PFSK-1 (cell line): ENCODE measurements at regions not wholly inside any gene's neighbourhood (a gene's known extent, or its start where the extent isn't known, plus 50 kb on each side); places are given as distances from the start of the nearest gene placed in this dataset.

Experiments
- POLR2AphosphoS5 ChIP-seq: IDR thresholded peaks from 2 replicates; pipeline ENCODE4 v1.6.1; 2012; ENCODE audit warnings: low read depth, mild to moderate bottlenecking, control low read depth, low read length, moderate library complexity
- REST ChIP-seq, 2 experiments: IDR thresholded peaks; 2 replicates each; pipeline versions ENCODE4 v1.6.1 to v1.8.0; 2011 to 2012; ENCODE audit warnings: low read depth in 2 of 2, low read length in 2 of 2, control low read depth in 1 of 2, inconsistent platforms in 1 of 2, mild to moderate bottlenecking in 1 of 2, moderate library complexity in 1 of 2; ENCODE audit not compliant: insufficient read depth in 1 of 2
- SIN3A ChIP-seq: IDR thresholded peaks from 2 replicates; pipeline ENCODE4 v1.6.1; 2012; ENCODE audit warnings: mild to moderate bottlenecking, low read length, moderate library complexity, borderline replicate concordance; ENCODE audit not compliant: insufficient read depth
- TAF1 ChIP-seq: IDR thresholded peaks from 2 replicates; pipeline ENCODE4 v1.6.1; 2012; ENCODE audit warnings: low read length, control low read depth, borderline replicate concordance; ENCODE audit not compliant: insufficient read depth

GRCh38 chr2:173644146-173644545, 289.5 kb downstream of the CDCA7 start:
- TF ChIP-seq TAF1 (no peak), POLR2AphosphoS5 (no peak), REST (IDR thresholded peaks at IDR 0.05; ENCODE audit: insufficient read depth in 1 of 2, low read depth in 2 of 2, low read length in 2 of 2) (no peak), SIN3A (no peak)
